ENCODE measurements at regions not wholly inside any gene's neighbourhood (a gene's known extent, or its start where the extent isn't known, plus 50 kb on each side); places are given as distances from the start of the nearest gene placed in this dataset.

DNA sequence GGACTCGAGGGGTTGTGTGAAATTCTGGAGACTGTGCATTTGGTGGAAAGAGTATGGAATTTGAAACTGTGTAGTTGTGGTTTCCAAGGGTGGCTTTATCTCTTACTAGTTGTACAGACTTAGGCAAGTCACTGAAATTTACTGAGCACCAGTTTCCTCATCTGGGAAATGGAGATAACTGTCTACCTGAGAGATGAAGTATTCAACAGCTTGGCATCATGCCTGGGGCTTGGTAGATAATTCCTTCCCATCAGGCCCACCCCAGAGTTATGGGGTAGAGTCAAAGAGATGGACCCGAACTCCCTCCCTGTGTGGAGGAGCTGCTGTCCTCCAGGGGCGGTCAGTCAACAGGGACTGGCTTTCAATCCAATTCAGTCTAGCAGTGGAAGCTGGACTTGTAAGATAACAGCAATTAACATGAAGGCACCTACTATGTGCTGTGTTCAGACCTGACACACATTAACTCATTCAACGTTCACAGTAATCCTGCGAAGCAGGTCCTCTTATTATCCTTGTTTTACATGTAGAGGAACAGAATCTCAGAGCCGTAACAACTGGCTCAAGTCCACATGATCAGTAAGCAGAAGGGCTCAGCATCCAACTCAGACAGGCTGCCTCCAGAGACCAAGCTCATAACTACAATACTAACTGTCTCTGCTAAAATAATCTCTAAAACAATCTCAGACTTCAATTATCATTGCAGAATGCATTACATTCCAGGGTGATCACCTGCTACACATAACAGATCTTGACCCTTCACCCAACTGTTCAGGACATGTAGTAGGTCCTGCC is 432.1 kb downstream of the LPIN1 start:
- CTCF ChIA-PET: no interaction called here
- POLR2A ChIA-PET (ENCODE audit: unreplicated experiment): interaction anchor here (0.5 kb wide), 1 partner anchor 538 kb away, joined by 4 read pairs; the partner anchor contains the start of gene TRIB2
- H3K4me3 ChIP-seq: no peak overlapping the region

DNA sequence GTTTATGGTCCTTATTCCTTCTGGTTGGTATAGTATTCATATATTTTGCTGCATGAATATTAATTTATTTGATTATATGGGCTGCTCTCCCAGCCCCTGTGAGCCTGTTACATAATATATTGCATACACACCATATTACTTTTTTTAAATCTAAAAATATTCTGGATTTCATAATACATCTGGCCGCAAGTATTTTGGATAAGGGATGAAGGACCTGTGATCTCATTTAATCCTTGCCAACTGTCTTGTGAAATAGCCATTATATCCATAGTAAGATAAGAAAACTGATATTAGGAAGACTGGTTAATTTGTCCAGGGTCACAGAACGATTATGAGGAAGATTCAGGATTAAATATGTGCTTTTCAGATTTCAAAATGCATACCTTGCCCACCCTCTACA is 433.6 kb downstream of the LPIN1 start:
- POLR2A ChIA-PET (ENCODE audit: unreplicated experiment): interaction anchor here (0.6 kb wide), 1 partner anchor 26 kb away, joined by 3 read pairs; no protein-coding TSS in a partner anchor
- H3K36me3 ChIP-seq (ENCODE audit: low read depth): no peaks in the 10 kb centered on the region
- no peak overlapping the region for H3K27ac ChIP-seq
- no peaks in the 10 kb centered on the region for H4K20me1 ChIP-seq (ENCODE audit: insufficient read depth)
- H2AFZ ChIP-seq: no peak overlapping the region
- no peaks in the 10 kb centered on the region for H3K27me3 ChIP-seq (ENCODE audit: insufficient read depth, low read depth)
- CTCF ChIA-PET: interaction anchor here (0.6 kb wide), 1 partner anchor 111 kb away, joined by 4 read pairs; no protein-coding TSS in a partner anchor
- no peak for DNase-seq
- H3K4me1 ChIP-seq (replicated peaks; ENCODE audit: insufficient read depth): peaks cover 30% of the 10 kb centered on the region
- peaks cover 26% of the 10 kb centered on the region for H3F3A ChIP-seq (ENCODE audit: insufficient read depth, low read depth)
- intact Hi-C loops (cut with micrococcal nuclease; ENCODE audit: unreplicated experiment): no loop called here
- no peaks in the 10 kb centered on the region for H3K79me2 ChIP-seq (ENCODE audit: low read depth)
- no peaks in the 10 kb centered on the region for H3K9me3 ChIP-seq (ENCODE audit: insufficient read depth, low read depth)
- no peaks in the 10 kb centered on the region for H3K9me2 ChIP-seq (ENCODE audit: insufficient read depth)
- H3K4me3 ChIP-seq: no peak overlapping the region
- no TSS peak for BruUV-seq (replicated peaks)
- no peak overlapping the region for H3K4me2 ChIP-seq
- TF ChIP-seq, protein P1, sequence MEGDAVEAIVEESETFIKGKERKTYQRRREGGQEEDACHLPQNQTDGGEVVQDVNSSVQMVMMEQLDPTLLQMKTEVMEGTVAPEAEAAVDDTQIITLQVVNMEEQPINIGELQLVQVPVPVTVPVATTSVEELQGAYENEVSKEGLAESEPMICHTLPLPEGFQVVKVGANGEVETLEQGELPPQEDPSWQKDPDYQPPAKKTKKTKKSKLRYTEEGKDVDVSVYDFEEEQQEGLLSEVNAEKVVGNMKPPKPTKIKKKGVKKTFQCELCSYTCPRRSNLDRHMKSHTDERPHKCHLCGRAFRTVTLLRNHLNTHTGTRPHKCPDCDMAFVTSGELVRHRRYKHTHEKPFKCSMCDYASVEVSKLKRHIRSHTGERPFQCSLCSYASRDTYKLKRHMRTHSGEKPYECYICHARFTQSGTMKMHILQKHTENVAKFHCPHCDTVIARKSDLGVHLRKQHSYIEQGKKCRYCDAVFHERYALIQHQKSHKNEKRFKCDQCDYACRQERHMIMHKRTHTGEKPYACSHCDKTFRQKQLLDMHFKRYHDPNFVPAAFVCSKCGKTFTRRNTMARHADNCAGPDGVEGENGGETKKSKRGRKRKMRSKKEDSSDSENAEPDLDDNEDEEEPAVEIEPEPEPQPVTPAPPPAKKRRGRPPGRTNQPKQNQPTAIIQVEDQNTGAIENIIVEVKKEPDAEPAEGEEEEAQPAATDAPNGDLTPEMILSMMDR (conservative IDR thresholded peaks at IDR 0.05): no peak
- no peak for TF ChIP-seq EZH2 (IDR thresholded peaks at IDR 0.05; ENCODE audit: low read depth)

More for the DNA sequence above, 432.1 kb downstream of the LPIN1 start:
- H3K79me2 ChIP-seq (ENCODE audit: low read depth): no peaks in the 10 kb centered on the region
- no peak for DNase-seq
- H3K9me2 ChIP-seq (ENCODE audit: insufficient read depth): no peaks in the 10 kb centered on the region
- no peak overlapping the region for H3K4me2 ChIP-seq
- no TSS peak for BruUV-seq (replicated peaks)
- H3F3A ChIP-seq (ENCODE audit: insufficient read depth, low read depth): peaks cover 26% of the 10 kb centered on the region
- intact Hi-C loops (cut with micrococcal nuclease; ENCODE audit: unreplicated experiment): loop anchor here (5.0 to 10.0 kb wide), 3 partner anchors 134 to 316 kb away; no protein-coding TSS in a partner anchor
- no peaks in the 10 kb centered on the region for H4K20me1 ChIP-seq (ENCODE audit: insufficient read depth)
- H3K27ac ChIP-seq: no peak overlapping the region
- no peaks in the 10 kb centered on the region for H3K9me3 ChIP-seq (ENCODE audit: insufficient read depth, low read depth)
- H3K4me1 ChIP-seq (replicated peaks; ENCODE audit: insufficient read depth): peaks cover 30% of the 10 kb centered on the region
- no peaks in the 10 kb centered on the region for H3K27me3 ChIP-seq (ENCODE audit: insufficient read depth, low read depth)
- no peak overlapping the region for H2AFZ ChIP-seq
- no peaks in the 10 kb centered on the region for H3K36me3 ChIP-seq (ENCODE audit: low read depth)
- TF ChIP-seq EZH2 (IDR thresholded peaks at IDR 0.05; ENCODE audit: low read depth): no peak
- TF ChIP-seq, protein P1 (conservative IDR thresholded peaks at IDR 0.05): no peak

DNA sequence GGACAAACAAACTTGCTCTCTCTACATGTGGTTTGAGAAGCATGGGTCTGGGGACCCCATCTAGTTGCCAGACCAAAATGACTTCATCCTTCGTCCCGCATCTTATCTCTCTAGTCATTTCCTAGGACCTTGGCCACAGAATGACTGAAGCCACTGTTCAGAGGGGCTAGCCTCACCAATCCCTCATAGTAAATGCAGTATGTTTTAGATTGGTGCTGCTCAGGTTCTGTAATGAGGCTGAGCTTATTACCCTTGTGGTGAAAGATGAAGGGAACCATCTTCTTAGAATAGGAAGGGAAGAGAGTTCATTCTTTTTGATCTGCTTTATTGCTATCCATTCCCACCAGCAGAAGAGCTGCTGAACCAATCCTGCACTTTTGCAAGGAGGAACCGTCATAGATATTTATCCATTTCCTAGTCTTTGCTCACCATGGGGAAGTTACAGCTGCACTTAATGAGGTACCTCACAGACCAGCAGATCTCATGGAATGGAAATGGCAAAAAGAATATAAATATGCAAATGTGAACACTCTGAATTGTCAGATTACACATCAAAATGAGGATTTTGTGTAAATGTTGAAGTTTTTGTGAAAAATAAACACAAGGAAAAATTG is 436.7 kb downstream of the LPIN1 start:
- no peak for DNase-seq
- H3K9me2 ChIP-seq (ENCODE audit: insufficient read depth): no peaks in the 10 kb centered on the region; the same call in 1 of the 2 replicates
- no peak overlapping the region for H3K27ac ChIP-seq
- no peaks in the 10 kb centered on the region for H3K27me3 ChIP-seq (ENCODE audit: insufficient read depth, low read depth)
- H3K4me1 ChIP-seq (replicated peaks; ENCODE audit: insufficient read depth): peaks cover 5% of the 10 kb centered on the region
- H3F3A ChIP-seq (ENCODE audit: insufficient read depth, low read depth): no peaks in the 10 kb centered on the region
- ChIA-PET CTCF (no interaction called here), POLR2A (ENCODE audit: unreplicated experiment) (interaction anchor here (0.7 kb wide), 1 partner anchor 135 kb away, joined by 6 read pairs; no protein-coding TSS in a partner anchor)
- H3K79me2 ChIP-seq (ENCODE audit: low read depth): no peaks in the 10 kb centered on the region
- no peak for TF ChIP-seq EZH2 (IDR thresholded peaks at IDR 0.05; ENCODE audit: low read depth)
- TF ChIP-seq, protein P1 (conservative IDR thresholded peaks at IDR 0.05): no peak
- BruUV-seq (replicated peaks): no TSS peak
- H3K4me2 ChIP-seq: no peak overlapping the region
- intact Hi-C loops (cut with micrococcal nuclease; ENCODE audit: unreplicated experiment): no loop called here
- no peaks in the 10 kb centered on the region for H3K9me3 ChIP-seq (ENCODE audit: insufficient read depth, low read depth)
- no peak overlapping the region for H3K4me3 ChIP-seq
- H4K20me1 ChIP-seq (ENCODE audit: insufficient read depth): no peaks in the 10 kb centered on the region
- H2AFZ ChIP-seq: no peak overlapping the region
- H3K36me3 ChIP-seq (ENCODE audit: low read depth): no peaks in the 10 kb centered on the region
